K562 (cell line): ENCODE measurements at regions not wholly inside any gene's neighbourhood (a gene's known extent, or its start where the extent isn't known, plus 50 kb on each side); places are given as distances from the start of the nearest gene placed in this dataset.

Source experiments
- HNRNPK ChIP-seq: fragments of 200-400 bp; formaldehyde crosslinking; IDR thresholded peaks from one replicate; pipeline ENCODE4 v1.6.1; 2018; ENCODE audit warnings: mild to moderate bottlenecking, low read depth, low read length; ENCODE audit not compliant: poor library complexity, severe bottlenecking
- MXD1 ChIP-seq: fragments of 250-450 bp; sonication (Bioruptor Pico); IDR thresholded peaks from 2 replicates; pipeline ENCODE4 v1.8.0; 2021; ENCODE audit warnings: borderline replicate concordance, mild to moderate bottlenecking, moderate library complexity; ENCODE audit not compliant: poor library complexity, severe bottlenecking
- RREB1 ChIP-seq: fragments of 250-450 bp; sonication (Bioruptor Pico); IDR thresholded peaks from 2 replicates; pipeline ENCODE4 v1.4.0; 2020
- SUPT5H ChIP-seq: fragments of 450-650 bp; IDR thresholded peaks from 2 replicates; pipeline ENCODE4 v1.6.1; 2016
- TEAD2 ChIP-seq: fragments of 450-650 bp; IDR thresholded peaks from 2 replicates; pipeline ENCODE4 v1.6.1; 2016; ENCODE audit warnings: missing genetic modification characterization, control low read depth, missing compliant biosample characterization
- ZNF445 ChIP-seq: fragments of 250-450 bp; sonication (Bioruptor Pico); IDR thresholded peaks from 2 replicates; pipeline ENCODE4 v1.4.0; 2020; ENCODE audit warnings: low read depth, mild to moderate bottlenecking, moderate library complexity

GRCh38 chr10:121379013-121379412 lies 219.2 kb downstream of the FGFR2 start (continued):
- TF ChIP-seq RREB1 (CRISPR knock-in tag) (no peak), MXD1 (no peak), TEAD2 (no peak), SUPT5H (no peak), HNRNPK (no peak), ZNF445 (CRISPR knock-in tag) (no peak)
